Neural crest cell (in vitro differentiated cells): ENCODE measurements at regions not wholly inside any gene's neighbourhood (a gene's known extent, or its start where the extent isn't known, plus 50 kb on each side); places are given as distances from the start of the nearest gene placed in this dataset.

ENCODE experiments used
- DNase-seq: peaks from one replicate; pipeline ENCODE4 v3.0.0; 2021; ENCODE audit warnings: low read depth, mixed read lengths, low spot score
- H3K27ac Mint-ChIP-seq: one replicate; pipeline ENCODE4 v1.8.0; 2021; ENCODE audit warnings: mild to moderate bottlenecking, mixed read lengths; ENCODE audit not compliant: unreplicated experiment
- H3K27me3 Mint-ChIP-seq: 2 replicates; pipeline ENCODE4 v1.8.0; 2021; ENCODE audit warnings: low read depth, mild to moderate bottlenecking, mixed read lengths
- H3K36me3 Mint-ChIP-seq: 2 replicates; pipeline ENCODE4 v1.8.0; 2021; ENCODE audit warnings: low read depth, mild to moderate bottlenecking, mixed read lengths
- H3K4me1 Mint-ChIP-seq: 2 replicates; pipeline ENCODE4 v1.8.0; 2021; ENCODE audit warnings: mixed read lengths
- H3K4me3 Mint-ChIP-seq: one replicate; pipeline ENCODE4 v1.8.0; 2021; ENCODE audit warnings: mild to moderate bottlenecking, mixed read lengths
- H3K9me3 Mint-ChIP-seq: 2 replicates; pipeline ENCODE4 v1.8.0; 2021; ENCODE audit warnings: mixed read lengths
- CTCF ChIP-seq: fragments of 200-600 bp; sonication (generic); conservative IDR thresholded peaks from 2 replicates; pipeline ENCODE4 v1.5.0; 2021; ENCODE audit warnings: antibody characterized with exemption, mild to moderate bottlenecking

- TF ChIP-seq CTCF = no peak
These were observed 148.1 kb upstream of the TENT5A start for GRCh38 chr6:81900616-81901015.

GRCh38 chr6:81897793-81898192, 145.3 kb upstream of the TENT5A start:
- Mint-ChIP-seq H3K9me3 (peaks cover 5% of the 10 kb centered on the region), H3K36me3 (peaks cover 3% of the 10 kb centered on the region), H3K4me3 (no peak overlapping the region), H3K27me3 (no peaks in the 10 kb centered on the region), H3K27ac (no peak overlapping the region), H3K4me1 (peaks cover 6% of the 10 kb centered on the region)
- no peak for TF ChIP-seq CTCF
- no peak for DNase-seq

More at GRCh38 chr6:81900616-81901015, 148.1 kb upstream of the TENT5A start:
- Mint-ChIP-seq H3K27me3 (no peaks in the 10 kb centered on the region), H3K27ac (no peak overlapping the region), H3K4me3 (no peak overlapping the region), H3K4me1 (peaks cover 6% of the 10 kb centered on the region), H3K36me3 (peaks cover 3% of the 10 kb centered on the region), H3K9me3 (peaks cover 12% of the 10 kb centered on the region)
- no peak for DNase-seq

GRCh38 chr6:81896525-81897503, 144.3 kb upstream of the TENT5A start:
- TF ChIP-seq CTCF = no peak
- Mint-ChIP-seq H3K9me3 (no peaks in the 10 kb centered on the region), H3K27ac (no peak overlapping the region), H3K4me1 (peaks cover 6% of the 10 kb centered on the region), H3K36me3 (no peaks in the 10 kb centered on the region), H3K27me3 (no peaks in the 10 kb centered on the region), H3K4me3 (no peak overlapping the region)
- DNase-seq = no peak

- H3K4me3 Mint-ChIP-seq = no peak overlapping the region
- TF ChIP-seq CTCF = no peak
- peaks cover 6% of the 10 kb centered on the region for H3K4me1 Mint-ChIP-seq
- no peaks in the 10 kb centered on the region for H3K36me3 Mint-ChIP-seq
- H3K27ac Mint-ChIP-seq = no peak overlapping the region
- no peaks in the 10 kb centered on the region for H3K27me3 Mint-ChIP-seq
- DNase-seq = no peak
- no peaks in the 10 kb centered on the region for H3K9me3 Mint-ChIP-seq
These were observed 143.2 kb upstream of the TENT5A start for GRCh38 chr6:81895511-81896185.

- no peak for TF ChIP-seq CTCF
- H3K27ac Mint-ChIP-seq = no peak overlapping the region
- no peaks in the 10 kb centered on the region for H3K36me3 Mint-ChIP-seq
- H3K27me3 Mint-ChIP-seq = no peaks in the 10 kb centered on the region
- no peaks in the 10 kb centered on the region for H3K9me3 Mint-ChIP-seq
- DNase-seq = peak; percentile 32
- H3K4me3 Mint-ChIP-seq = no peak overlapping the region
- H3K4me1 Mint-ChIP-seq = peaks cover 6% of the 10 kb centered on the region
These were observed 142.3 kb upstream of the TENT5A start for GRCh38 chr6:81894788-81895271.
